T47D (cell line): ENCODE measurements at regions not wholly inside any gene's neighbourhood (a gene's known extent, or its start where the extent isn't known, plus 50 kb on each side); places are given as distances from the start of the nearest gene placed in this dataset.

Experiments used
- DNase-seq, 2 experiments: peaks; one replicate each; pipeline versions ENCODE4 v3.0.0 to v3.0.0-alpha.2; 2011 to 2012; ENCODE audit warnings: low read depth in 1 of 2, low spot score in 1 of 2
- JUND ChIP-seq: IDR thresholded peaks from 2 replicates; pipeline ENCODE4 v1.6.1; 2012; ENCODE audit warnings: low read depth
- in situ Hi-C: cut with HindIII; loops from 2 replicates; pipeline ENCODE4 v1.10.0; 2016; ENCODE audit warnings: low sequenced_read_pairs, low pct_unique_long_range_greater_than_20kb

GRCh38 chr12:24280056-24280842, 330.8 kb upstream of the SOX5 start:
- no peak for DNase-seq

GRCh38 chr12:24278832-24279231, 329.4 kb upstream of the SOX5 start:
- in situ Hi-C loops = no loop called here
- no peak for TF ChIP-seq JUND
- no peak for DNase-seq

More at GRCh38 chr12:24280056-24280842, 330.8 kb upstream of the SOX5 start:
- no peak for TF ChIP-seq JUND
- in situ Hi-C loops = no loop called here

GRCh38 chr12:24270965-24271364, 321.5 kb upstream of the SOX5 start:
- in situ Hi-C loops = no loop called here

DNA sequence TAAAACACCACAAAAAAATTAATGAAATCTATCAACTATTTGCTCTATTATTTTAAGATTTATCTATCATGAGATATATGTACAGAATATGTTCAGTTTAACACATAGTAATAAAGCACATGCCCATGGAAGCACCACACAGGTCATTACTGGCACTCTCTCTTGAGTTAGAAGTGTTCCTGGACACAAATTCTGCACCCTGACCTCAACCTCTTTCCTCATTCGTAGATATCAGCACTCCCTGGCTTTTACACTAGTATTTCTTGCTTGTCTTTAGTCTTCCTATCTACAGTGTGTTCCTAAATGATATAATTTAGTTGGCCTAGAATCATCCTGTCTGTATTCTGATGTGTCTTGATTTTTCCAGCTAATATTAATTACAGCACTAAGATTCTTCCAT, 321.0 kb upstream of the SOX5 start:
- in situ Hi-C loops = no loop called here
- TF ChIP-seq JUND = no peak

More at GRCh38 chr12:24270965-24271364, 321.5 kb upstream of the SOX5 start:
- no peak for DNase-seq
- no peak for TF ChIP-seq JUND

GRCh38 chr12:24268663-24269186, 319.3 kb upstream of the SOX5 start:
- DNase-seq = no peak
- in situ Hi-C loops = no loop called here
- no peak for TF ChIP-seq JUND

More for the DNA sequence above, 321.0 kb upstream of the SOX5 start:
- no peak for DNase-seq

DNA sequence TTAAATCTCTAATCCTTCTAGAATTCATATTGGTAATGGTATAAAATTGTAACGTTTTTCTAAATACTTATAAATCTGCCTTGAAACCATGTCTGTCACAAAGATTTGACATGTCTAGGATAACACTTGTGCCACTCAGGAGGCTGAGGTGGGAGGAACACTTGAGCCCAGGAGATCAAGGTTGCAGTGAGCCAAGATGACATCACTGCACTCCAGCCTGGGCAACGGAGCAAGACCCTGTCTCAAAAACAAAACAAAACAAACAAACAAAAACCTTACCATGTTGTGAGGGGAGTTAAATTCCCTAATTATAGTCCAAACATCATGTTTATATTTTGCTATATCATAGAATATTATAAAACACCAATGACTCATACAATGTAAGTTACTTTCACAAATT, 317.5 kb upstream of the SOX5 start:
- DNase-seq = no peak
- no peak for TF ChIP-seq JUND
- in situ Hi-C loops = no loop called here

GRCh38 chr12:24256684-24257083, 307.2 kb upstream of the SOX5 start:
- in situ Hi-C loops = no loop called here
- no peak for TF ChIP-seq JUND
- no peak for DNase-seq

GRCh38 chr12:24255920-24256665, 306.6 kb upstream of the SOX5 start:
- TF ChIP-seq JUND = no peak
- no peak for DNase-seq
- in situ Hi-C loops = no loop called here

GRCh38 chr12:24252602-24253001, 303.1 kb upstream of the SOX5 start:
- no peak for TF ChIP-seq JUND
- DNase-seq = no peak
- in situ Hi-C loops = no loop called here

- in situ Hi-C loops = no loop called here
- no peak for TF ChIP-seq JUND
- DNase-seq = no peak
Measured at GRCh38 chr12:24246934-24247333, 297.5 kb upstream of the SOX5 start.

DNA sequence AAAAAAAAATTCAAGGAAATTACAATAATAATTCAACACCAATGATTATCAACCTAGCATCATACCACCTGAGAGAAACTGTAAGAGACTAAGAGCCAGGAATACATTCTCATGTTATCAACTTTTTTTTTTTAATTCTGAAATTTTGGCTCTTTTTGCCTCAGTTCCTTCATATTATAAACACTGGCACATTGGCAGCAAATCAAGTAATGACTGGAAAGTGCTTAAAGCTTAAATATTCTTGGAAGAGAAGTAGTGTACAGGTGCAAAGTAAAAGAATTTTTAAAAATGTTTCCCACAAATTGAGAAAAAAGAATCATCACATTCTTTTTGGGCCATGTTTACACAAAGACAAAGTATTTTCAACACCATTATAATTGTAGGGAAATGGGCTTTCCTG, 296.9 kb upstream of the SOX5 start:
- in situ Hi-C loops = no loop called here

GRCh38 chr12:24244801-24245200, 295.3 kb upstream of the SOX5 start:
- DNase-seq = no peak
- TF ChIP-seq JUND = no peak
- in situ Hi-C loops = no loop called here

More for the DNA sequence above, 296.9 kb upstream of the SOX5 start:
- TF ChIP-seq JUND = no peak
- DNase-seq = no peak

DNA sequence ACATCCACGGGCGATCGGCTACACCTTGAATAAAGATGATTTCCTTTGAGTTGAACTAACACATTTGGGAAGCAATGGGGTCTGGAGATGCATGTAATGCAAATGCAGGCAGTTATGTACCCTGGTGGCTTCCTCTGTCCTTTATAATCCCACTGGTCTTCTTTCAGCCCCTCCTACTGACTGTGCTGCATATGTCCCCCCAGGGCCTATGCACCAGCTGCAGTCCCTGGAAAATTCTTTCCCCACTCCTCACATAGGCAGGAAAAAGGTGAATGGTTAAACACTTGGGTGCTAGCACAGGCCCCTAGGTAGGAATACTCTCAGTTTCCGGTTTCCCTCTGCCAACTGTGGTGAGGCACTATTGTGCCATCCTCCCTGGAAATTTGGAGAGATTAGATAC, 294.8 kb upstream of the SOX5 start:
- DNase-seq = no peak
- no peak for TF ChIP-seq JUND
- in situ Hi-C loops = no loop called here
